Myocyte (in vitro differentiated cells): ENCODE measurements at regions not wholly inside any gene's neighbourhood (a gene's known extent, or its start where the extent isn't known, plus 50 kb on each side); places are given as distances from the start of the nearest gene placed in this dataset.
"Not testable (repeated sequence)": the region's sequence is repeated elsewhere in the genome, so short reads cannot be mapped to it uniquely, and the experiment has no call there.

Experiments used
- DNase-seq: peaks from one replicate; pipeline ENCODE4 v3.0.0-alpha.2; 2012; ENCODE audit warnings: low read depth

GRCh38 chr10:78096486-78096885 is 62.8 kb downstream of the RPS24 start:
- not testable (repeated sequence) for DNase-seq

GRCh38 chr10:78102593-78102992 is 68.9 kb downstream of the RPS24 start:
- not testable (repeated sequence) for DNase-seq

GRCh38 chr10:78109210-78109609 is 75.5 kb downstream of the RPS24 start:
- no peak for DNase-seq

GRCh38 chr10:78115135-78115853 is 81.6 kb downstream of the RPS24 start:
- DNase-seq, result no peak

- no peak for DNase-seq
Observed at GRCh38 chr10:78116361-78116760, 82.7 kb downstream of the RPS24 start.

- DNase-seq, result no peak
Observed at GRCh38 chr10:78118591-78118990, 84.9 kb downstream of the RPS24 start.

GRCh38 chr10:78121801-78122200 is 88.1 kb downstream of the RPS24 start:
- DNase-seq, result no peak

GRCh38 chr10:78124167-78124566 is 90.5 kb downstream of the RPS24 start:
- DNase-seq, result no peak

- DNase-seq, result no peak
Observed at GRCh38 chr10:78129211-78129610, 95.5 kb downstream of the RPS24 start.

- DNase-seq, result no peak
Observed at GRCh38 chr10:78130966-78131710, 97.5 kb downstream of the RPS24 start.

GRCh38 chr10:78134773-78135306 is 101.2 kb downstream of the RPS24 start:
- no peak for DNase-seq

- no peak for DNase-seq
Observed at GRCh38 chr10:78137147-78137546, 103.5 kb downstream of the RPS24 start.

GRCh38 chr10:78139341-78139740 is 105.7 kb downstream of the RPS24 start:
- DNase-seq, result no peak

GRCh38 chr10:78140066-78140630 is 106.5 kb downstream of the RPS24 start:
- no peak for DNase-seq

GRCh38 chr10:78143576-78143975 is 109.9 kb downstream of the RPS24 start:
- DNase-seq, result no peak

GRCh38 chr10:78146200-78146599 is 112.5 kb downstream of the RPS24 start:
- DNase-seq, result no peak

- DNase-seq, result no peak
Observed at GRCh38 chr10:78147202-78147601, 113.5 kb downstream of the RPS24 start.

GRCh38 chr10:78148216-78148960 is 114.7 kb downstream of the RPS24 start:
- DNase-seq, result no peak

- DNase-seq, result peak; percentile 38
Observed at GRCh38 chr10:78148961-78149612, 115.4 kb downstream of the RPS24 start.

- DNase-seq, result no peak
Observed at GRCh38 chr10:78150756-78151155, 117.1 kb downstream of the RPS24 start.

GRCh38 chr10:78155722-78156121 is 122.1 kb downstream of the RPS24 start:
- no peak for DNase-seq
